BE2C (cell line): ENCODE measurements at regions not wholly inside any gene's neighbourhood (a gene's known extent, or its start where the extent isn't known, plus 50 kb on each side); places are given as distances from the start of the nearest gene placed in this dataset.
"Not testable (repeated sequence)": the region's sequence is repeated elsewhere in the genome, so short reads cannot be mapped to it uniquely, and the experiment has no call there.

Experiments
- DNase-seq: peaks from one replicate; pipeline ENCODE4 v3.0.0-alpha.2; 2020
- H3K27me3 ChIP-seq: fragments of 250-450 bp; sonication (Bioruptor Pico); 2 replicates; pipeline ENCODE4 v1.5.1; 2020; ENCODE audit warnings: mild to moderate bottlenecking
- H3K36me3 ChIP-seq: fragments of 250-450 bp; sonication (Bioruptor Pico); 2 replicates; pipeline ENCODE4 v1.5.1; 2020; ENCODE audit warnings: mild to moderate bottlenecking
- H3K4me1 ChIP-seq: fragments of 250-450 bp; sonication (Bioruptor Pico); 2 replicates; pipeline ENCODE4 v1.5.1; 2020
- H3K4me3 ChIP-seq: 2 replicates; pipeline ENCODE4 v1.5.1; 2011; ENCODE audit warnings: low read depth, low read length
- H3K9me3 ChIP-seq: fragments of 250-450 bp; sonication (Bioruptor Pico); 2 replicates; pipeline ENCODE4 v1.5.1; 2020
- TF ChIP-seq, protein P1 (sequence below): IDR thresholded peaks from 2 replicates; pipeline ENCODE4 v1.5.1; 2012; ENCODE audit warnings: mild to moderate bottlenecking, low read depth, low read length

DNA sequence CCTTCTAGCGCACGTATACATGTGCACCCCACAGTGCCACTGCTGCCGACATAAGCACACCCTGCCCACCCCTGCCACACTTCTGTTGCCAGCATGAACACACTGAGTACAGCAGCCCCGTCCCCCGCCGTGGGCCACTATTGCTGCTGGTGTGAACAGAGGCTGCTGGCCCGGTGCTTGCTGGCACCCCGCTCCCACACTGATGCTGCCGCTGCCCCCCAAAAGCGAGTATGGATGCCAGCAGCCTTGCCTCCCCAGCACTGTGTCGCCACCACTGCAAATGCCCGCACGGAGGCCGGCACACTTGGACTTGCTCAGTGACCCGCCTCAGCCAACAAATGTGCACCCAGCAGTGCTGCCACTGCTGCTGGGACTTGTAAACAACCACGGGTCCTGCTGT is 872.4 kb upstream of the ATXN7L3B start:
- DNase-seq, result no peak
- TF ChIP-seq, protein P1, sequence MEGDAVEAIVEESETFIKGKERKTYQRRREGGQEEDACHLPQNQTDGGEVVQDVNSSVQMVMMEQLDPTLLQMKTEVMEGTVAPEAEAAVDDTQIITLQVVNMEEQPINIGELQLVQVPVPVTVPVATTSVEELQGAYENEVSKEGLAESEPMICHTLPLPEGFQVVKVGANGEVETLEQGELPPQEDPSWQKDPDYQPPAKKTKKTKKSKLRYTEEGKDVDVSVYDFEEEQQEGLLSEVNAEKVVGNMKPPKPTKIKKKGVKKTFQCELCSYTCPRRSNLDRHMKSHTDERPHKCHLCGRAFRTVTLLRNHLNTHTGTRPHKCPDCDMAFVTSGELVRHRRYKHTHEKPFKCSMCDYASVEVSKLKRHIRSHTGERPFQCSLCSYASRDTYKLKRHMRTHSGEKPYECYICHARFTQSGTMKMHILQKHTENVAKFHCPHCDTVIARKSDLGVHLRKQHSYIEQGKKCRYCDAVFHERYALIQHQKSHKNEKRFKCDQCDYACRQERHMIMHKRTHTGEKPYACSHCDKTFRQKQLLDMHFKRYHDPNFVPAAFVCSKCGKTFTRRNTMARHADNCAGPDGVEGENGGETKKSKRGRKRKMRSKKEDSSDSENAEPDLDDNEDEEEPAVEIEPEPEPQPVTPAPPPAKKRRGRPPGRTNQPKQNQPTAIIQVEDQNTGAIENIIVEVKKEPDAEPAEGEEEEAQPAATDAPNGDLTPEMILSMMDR, result no peak
- H3K4me1 ChIP-seq, result no peaks in the 10 kb centered on the region
- no peaks in the 10 kb centered on the region for H3K27me3 ChIP-seq
- no peaks in the 10 kb centered on the region for H3K9me3 ChIP-seq
- H3K4me3 ChIP-seq, result no peak overlapping the region
- H3K36me3 ChIP-seq, result no peaks in the 10 kb centered on the region

GRCh38 chr12:73671550-73671949 is 866.1 kb upstream of the ATXN7L3B start:
- H3K27me3 ChIP-seq, DNase-seq, H3K4me1 ChIP-seq, H3K36me3 ChIP-seq, H3K9me3 ChIP-seq, H3K4me3 ChIP-seq: not testable (repeated sequence)

GRCh38 chr12:73677520-73678291 is 859.9 kb upstream of the ATXN7L3B start:
- Histone ChIP-seq H3K4me1 (no peaks in the 10 kb centered on the region), H3K36me3 (no peaks in the 10 kb centered on the region), H3K27me3 (no peaks in the 10 kb centered on the region), H3K9me3 (no peaks in the 10 kb centered on the region; the same call in 1 of the 2 replicates), H3K4me3 (no peak overlapping the region)
- TF ChIP-seq, protein P1, result no peak
- no peak for DNase-seq

GRCh38 chr12:73678335-73678734 is 859.3 kb upstream of the ATXN7L3B start:
- no peaks in the 10 kb centered on the region for H3K36me3 ChIP-seq
- DNase-seq, result no peak
- no peak overlapping the region for H3K4me3 ChIP-seq
- H3K9me3 ChIP-seq, result no peaks in the 10 kb centered on the region; the same call in 1 of the 2 replicates
- TF ChIP-seq, protein P1, result no peak
- no peaks in the 10 kb centered on the region for H3K4me1 ChIP-seq
- H3K27me3 ChIP-seq, result no peaks in the 10 kb centered on the region

- no peak for DNase-seq
- Histone ChIP-seq H3K36me3 (no peaks in the 10 kb centered on the region), H3K4me1 (no peaks in the 10 kb centered on the region), H3K27me3 (no peaks in the 10 kb centered on the region), H3K9me3 (0 out of 2 replicates have a peak, but pooled peaks cover 2% of the 10 kb centered on the region), H3K4me3 (no peak overlapping the region)
- TF ChIP-seq, protein P1, result no peak
Observed at GRCh38 chr12:73699318-73699717, 838.3 kb upstream of the ATXN7L3B start.

- Histone ChIP-seq H3K36me3 (no peaks in the 10 kb centered on the region), H3K27me3 (no peaks in the 10 kb centered on the region), H3K4me1 (no peaks in the 10 kb centered on the region), H3K9me3 (no peaks in the 10 kb centered on the region), H3K4me3 (no peak overlapping the region)
- DNase-seq, result no peak
- TF ChIP-seq, protein P1, result no peak
Observed at GRCh38 chr12:73714655-73715054, 823.0 kb upstream of the ATXN7L3B start.

GRCh38 chr12:73716143-73716542 is 821.5 kb upstream of the ATXN7L3B start:
- H3K9me3 ChIP-seq, result not testable (repeated sequence)

More at GRCh38 chr12:73716143-73716542, 821.5 kb upstream of the ATXN7L3B start:
- not testable (repeated sequence) for H3K27me3 ChIP-seq, DNase-seq, H3K36me3 ChIP-seq, H3K4me3 ChIP-seq, H3K4me1 ChIP-seq
